Skeletal muscle satellite cell (primary cell): ENCODE measurements at regions not wholly inside any gene's neighbourhood (a gene's known extent, or its start where the extent isn't known, plus 50 kb on each side); places are given as distances from the start of the nearest gene placed in this dataset.

Experiments used
- H3K27me3 ChIP-seq: 2 replicates; pipeline ENCODE4 v1.7.0; 2013; ENCODE audit warnings: low read length; ENCODE audit not compliant: control insufficient read depth, insufficient read depth
- H3K36me3 ChIP-seq: 2 replicates; pipeline ENCODE4 v1.7.0; 2013; ENCODE audit warnings: mild to moderate bottlenecking, control low read depth, low read length; ENCODE audit not compliant: insufficient read depth
- H3K4me1 ChIP-seq: 2 replicates; pipeline ENCODE4 v1.7.0; 2013; ENCODE audit warnings: low read length; ENCODE audit not compliant: control insufficient read depth, insufficient read depth
- H3K4me2 ChIP-seq: 2 replicates; pipeline ENCODE4 v1.7.0; 2013; ENCODE audit warnings: mild to moderate bottlenecking, low read length
- H3K4me3 ChIP-seq: 2 replicates; pipeline ENCODE4 v1.7.0; 2013; ENCODE audit warnings: low read length
- H3K9ac ChIP-seq: 2 replicates; pipeline ENCODE4 v1.7.0; 2013; ENCODE audit warnings: mild to moderate bottlenecking, low read depth, low read length, moderate library complexity
- H3K9me3 ChIP-seq: replicated peaks from 2 replicates; pipeline ENCODE4 v1.7.0; 2013; ENCODE audit warnings: mild to moderate bottlenecking, control low read depth, low read length

GRCh38 chr6:1088492-1089001, 223.4 kb upstream of the FOXQ1 start:
- no peaks in the 10 kb centered on the region for H3K4me1 ChIP-seq
- no peaks in the 10 kb centered on the region for H3K27me3 ChIP-seq
- no peaks in the 10 kb centered on the region for H3K36me3 ChIP-seq
- no peak overlapping the region for H3K4me2 ChIP-seq
- H3K9me3 ChIP-seq, result no peaks in the 10 kb centered on the region
- no peak overlapping the region for H3K9ac ChIP-seq
- no peak overlapping the region for H3K4me3 ChIP-seq

- H3K9me3 ChIP-seq, result no peaks in the 10 kb centered on the region
Observed at GRCh38 chr6:1087154-1087843, 224.6 kb upstream of the FOXQ1 start.

GRCh38 chr6:1086446-1087153, 225.3 kb upstream of the FOXQ1 start:
- H3K4me1 ChIP-seq, result no peaks in the 10 kb centered on the region
- H3K9ac ChIP-seq, result no peak overlapping the region
- no peaks in the 10 kb centered on the region for H3K36me3 ChIP-seq
- no peak overlapping the region for H3K4me3 ChIP-seq
- H3K4me2 ChIP-seq, result no peak overlapping the region
- no peaks in the 10 kb centered on the region for H3K27me3 ChIP-seq
- no peaks in the 10 kb centered on the region for H3K9me3 ChIP-seq

More at GRCh38 chr6:1087154-1087843, 224.6 kb upstream of the FOXQ1 start:
- H3K4me2 ChIP-seq, result no peak overlapping the region
- H3K36me3 ChIP-seq, result no peaks in the 10 kb centered on the region
- H3K4me3 ChIP-seq, result no peak overlapping the region
- H3K4me1 ChIP-seq, result no peaks in the 10 kb centered on the region
- H3K27me3 ChIP-seq, result no peaks in the 10 kb centered on the region
- H3K9ac ChIP-seq, result no peak overlapping the region

GRCh38 chr6:1082285-1082935, 229.5 kb upstream of the FOXQ1 start:
- no peaks in the 10 kb centered on the region for H3K27me3 ChIP-seq
- H3K9ac ChIP-seq, result no peak overlapping the region
- no peaks in the 10 kb centered on the region for H3K4me1 ChIP-seq
- H3K4me3 ChIP-seq, result no peak overlapping the region
- H3K9me3 ChIP-seq, result no peaks in the 10 kb centered on the region
- no peaks in the 10 kb centered on the region for H3K36me3 ChIP-seq
- H3K4me2 ChIP-seq, result no peak overlapping the region

- no peaks in the 10 kb centered on the region for H3K27me3 ChIP-seq
- H3K4me3 ChIP-seq, result no peak overlapping the region
- no peaks in the 10 kb centered on the region for H3K36me3 ChIP-seq
- H3K4me2 ChIP-seq, result no peak overlapping the region
- no peaks in the 10 kb centered on the region for H3K9me3 ChIP-seq
- no peaks in the 10 kb centered on the region for H3K4me1 ChIP-seq
- no peak overlapping the region for H3K9ac ChIP-seq
Observed at GRCh38 chr6:1081551-1082284, 230.2 kb upstream of the FOXQ1 start.

- Histone ChIP-seq H3K27me3 (no peaks in the 10 kb centered on the region), H3K4me3 (no peak overlapping the region), H3K4me2 (no peak overlapping the region), H3K9ac (no peak overlapping the region), H3K36me3 (no peaks in the 10 kb centered on the region), H3K4me1 (no peaks in the 10 kb centered on the region), H3K9me3 (no peaks in the 10 kb centered on the region)
Observed at GRCh38 chr6:1080453-1081337, 231.2 kb upstream of the FOXQ1 start.

- no peaks in the 10 kb centered on the region for H3K36me3 ChIP-seq
- no peaks in the 10 kb centered on the region for H3K27me3 ChIP-seq
- H3K9ac ChIP-seq, result no peak overlapping the region
Observed at GRCh38 chr6:1079525-1079924, 232.4 kb upstream of the FOXQ1 start.

GRCh38 chr6:1077478-1078416, 234.2 kb upstream of the FOXQ1 start:
- Histone ChIP-seq H3K4me2 (no peak overlapping the region), H3K4me1 (no peaks in the 10 kb centered on the region), H3K9me3 (no peaks in the 10 kb centered on the region), H3K9ac (no peak overlapping the region), H3K4me3 (no peak overlapping the region), H3K36me3 (no peaks in the 10 kb centered on the region), H3K27me3 (peaks cover 3% of the 10 kb centered on the region)

More at GRCh38 chr6:1079525-1079924, 232.4 kb upstream of the FOXQ1 start:
- Histone ChIP-seq H3K9me3 (no peaks in the 10 kb centered on the region), H3K4me2 (no peak overlapping the region), H3K4me3 (no peak overlapping the region), H3K4me1 (no peaks in the 10 kb centered on the region)

- H3K27me3 ChIP-seq, result peaks cover 3% of the 10 kb centered on the region
Observed at GRCh38 chr6:1076531-1077459, 235.1 kb upstream of the FOXQ1 start.

More at GRCh38 chr6:1076531-1077459, 235.1 kb upstream of the FOXQ1 start:
- Histone ChIP-seq H3K9ac (no peak overlapping the region), H3K4me1 (no peaks in the 10 kb centered on the region), H3K36me3 (no peaks in the 10 kb centered on the region), H3K4me3 (no peak overlapping the region), H3K9me3 (no peaks in the 10 kb centered on the region), H3K4me2 (no peak overlapping the region)
